Suprapubic skin (tissue), 3 donors: ENCODE measurements at regions not wholly inside any gene's neighbourhood (a gene's known extent, or its start where the extent isn't known, plus 50 kb on each side); places are given as distances from the start of the nearest gene placed in this dataset.

Experiments used
- POLR2AphosphoS5 ChIP-seq, 3 donors: sonication (generic); formaldehyde crosslinking; IDR thresholded peaks; one replicate each; pipeline ENCODE4 v1.6.1; 2017; ENCODE audit warnings: antibody characterized with exemption in 3 of 3
- TF ChIP-seq, protein P1 (sequence below), 2 donors: fragments of 200-600 bp in 1 of 2; fragments of 450-650 bp in 1 of 2; sonication (generic) in 1 of 2; IDR thresholded peaks; one replicate each; pipeline ENCODE4 v1.5.1; 2016 to 2019; ENCODE audit warnings: antibody characterized with exemption in 2 of 2, mild to moderate bottlenecking in 1 of 2, moderate library complexity in 1 of 2

DNA sequence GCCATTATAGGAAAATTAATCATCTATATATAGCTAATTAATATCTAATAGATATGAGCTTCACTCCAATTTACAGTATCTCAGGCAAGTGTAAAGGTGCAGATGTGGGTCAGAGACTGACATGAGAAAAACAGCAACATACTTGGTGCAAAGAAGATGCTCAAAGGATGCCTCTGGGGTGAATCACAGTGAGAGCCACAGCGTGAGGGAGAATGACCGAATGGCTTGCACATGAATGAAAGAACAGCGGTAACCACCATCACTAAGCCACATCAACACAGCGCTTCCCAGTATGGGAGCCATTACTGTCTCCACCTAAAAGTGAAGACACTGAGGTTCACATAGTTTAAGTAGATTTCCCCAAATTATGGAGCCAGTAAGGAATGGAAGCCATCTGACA lies 423.4 kb upstream of the ID2 start:
- no peak for TF ChIP-seq POLR2AphosphoS5 (IDR thresholded peaks at IDR 0.05)
- TF ChIP-seq, protein P1, sequence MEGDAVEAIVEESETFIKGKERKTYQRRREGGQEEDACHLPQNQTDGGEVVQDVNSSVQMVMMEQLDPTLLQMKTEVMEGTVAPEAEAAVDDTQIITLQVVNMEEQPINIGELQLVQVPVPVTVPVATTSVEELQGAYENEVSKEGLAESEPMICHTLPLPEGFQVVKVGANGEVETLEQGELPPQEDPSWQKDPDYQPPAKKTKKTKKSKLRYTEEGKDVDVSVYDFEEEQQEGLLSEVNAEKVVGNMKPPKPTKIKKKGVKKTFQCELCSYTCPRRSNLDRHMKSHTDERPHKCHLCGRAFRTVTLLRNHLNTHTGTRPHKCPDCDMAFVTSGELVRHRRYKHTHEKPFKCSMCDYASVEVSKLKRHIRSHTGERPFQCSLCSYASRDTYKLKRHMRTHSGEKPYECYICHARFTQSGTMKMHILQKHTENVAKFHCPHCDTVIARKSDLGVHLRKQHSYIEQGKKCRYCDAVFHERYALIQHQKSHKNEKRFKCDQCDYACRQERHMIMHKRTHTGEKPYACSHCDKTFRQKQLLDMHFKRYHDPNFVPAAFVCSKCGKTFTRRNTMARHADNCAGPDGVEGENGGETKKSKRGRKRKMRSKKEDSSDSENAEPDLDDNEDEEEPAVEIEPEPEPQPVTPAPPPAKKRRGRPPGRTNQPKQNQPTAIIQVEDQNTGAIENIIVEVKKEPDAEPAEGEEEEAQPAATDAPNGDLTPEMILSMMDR (IDR thresholded peaks at IDR 0.05): no peak
